Nephron (organoid): ENCODE measurements at regions not wholly inside any gene's neighbourhood (a gene's known extent, or its start where the extent isn't known, plus 50 kb on each side); places are given as distances from the start of the nearest gene placed in this dataset.
A peak's percentile ranks its signal among the peaks of the same experiment; 100 is the strongest.

Experiments used
- H3K27ac Mint-ChIP-seq, 3 experiments: 2 replicates each; pipeline ENCODE4 v1.8.0; 2020; ENCODE audit warnings: mixed read lengths in 3 of 3, mild to moderate bottlenecking in 2 of 3, moderate library complexity in 1 of 3
- H3K27me3 Mint-ChIP-seq: 2 replicates; pipeline ENCODE4 v1.8.0; 2021; ENCODE audit warnings: low read depth, mild to moderate bottlenecking, moderate library complexity, mixed read lengths
- H3K36me3 Mint-ChIP-seq: 2 replicates; pipeline ENCODE4 v1.8.0; 2020; ENCODE audit warnings: low read depth, mixed read lengths
- H3K4me1 Mint-ChIP-seq: 2 replicates; pipeline ENCODE4 v1.8.0; 2020; ENCODE audit warnings: mixed read lengths
- H3K4me3 Mint-ChIP-seq, 3 experiments: 2 replicates each; pipeline ENCODE4 v1.8.0; 2020; ENCODE audit warnings: mild to moderate bottlenecking in 3 of 3, mixed read lengths in 3 of 3, moderate library complexity in 2 of 3
- H3K9me3 Mint-ChIP-seq: 2 replicates; pipeline ENCODE4 v1.8.0; 2020; ENCODE audit warnings: mixed read lengths
- TF ChIP-seq, protein P1 (sequence below), 3 experiments: fragments of 200-600 bp; sonication (generic); IDR thresholded peaks; one replicate each; pipeline ENCODE4 v1.5.0; 2021; ENCODE audit warnings: antibody characterized with exemption in 3 of 3; ENCODE audit not compliant: unreplicated experiment in 3 of 3

GRCh38 chr3:189502256-189502655 lies 128.9 kb upstream of the TP63 start:
- H3K4me1 Mint-ChIP-seq: peaks cover 5% of the 10 kb centered on the region
- no peaks in the 10 kb centered on the region for H3K9me3 Mint-ChIP-seq
- TF ChIP-seq, protein P1, sequence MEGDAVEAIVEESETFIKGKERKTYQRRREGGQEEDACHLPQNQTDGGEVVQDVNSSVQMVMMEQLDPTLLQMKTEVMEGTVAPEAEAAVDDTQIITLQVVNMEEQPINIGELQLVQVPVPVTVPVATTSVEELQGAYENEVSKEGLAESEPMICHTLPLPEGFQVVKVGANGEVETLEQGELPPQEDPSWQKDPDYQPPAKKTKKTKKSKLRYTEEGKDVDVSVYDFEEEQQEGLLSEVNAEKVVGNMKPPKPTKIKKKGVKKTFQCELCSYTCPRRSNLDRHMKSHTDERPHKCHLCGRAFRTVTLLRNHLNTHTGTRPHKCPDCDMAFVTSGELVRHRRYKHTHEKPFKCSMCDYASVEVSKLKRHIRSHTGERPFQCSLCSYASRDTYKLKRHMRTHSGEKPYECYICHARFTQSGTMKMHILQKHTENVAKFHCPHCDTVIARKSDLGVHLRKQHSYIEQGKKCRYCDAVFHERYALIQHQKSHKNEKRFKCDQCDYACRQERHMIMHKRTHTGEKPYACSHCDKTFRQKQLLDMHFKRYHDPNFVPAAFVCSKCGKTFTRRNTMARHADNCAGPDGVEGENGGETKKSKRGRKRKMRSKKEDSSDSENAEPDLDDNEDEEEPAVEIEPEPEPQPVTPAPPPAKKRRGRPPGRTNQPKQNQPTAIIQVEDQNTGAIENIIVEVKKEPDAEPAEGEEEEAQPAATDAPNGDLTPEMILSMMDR (IDR thresholded peaks at IDR 0.05; ENCODE audit: unreplicated experiment in 3 of 3): no peak
- H3K27me3 Mint-ChIP-seq: peaks cover 3% of the 10 kb centered on the region
- H3K27ac Mint-ChIP-seq: no peak overlapping the region
- H3K36me3 Mint-ChIP-seq: no peaks in the 10 kb centered on the region
- no peak overlapping the region for H3K4me3 Mint-ChIP-seq

GRCh38 chr3:189502676-189503257 lies 128.4 kb upstream of the TP63 start:
- Mint-ChIP-seq H3K4me1 (peaks cover 5% of the 10 kb centered on the region), H3K4me3 (no peak overlapping the region), H3K27ac (no peak overlapping the region), H3K36me3 (no peaks in the 10 kb centered on the region), H3K27me3 (peaks cover 3% of the 10 kb centered on the region), H3K9me3 (no peaks in the 10 kb centered on the region)
- TF ChIP-seq, protein P1 (IDR thresholded peaks at IDR 0.05; ENCODE audit: unreplicated experiment in 3 of 3): no peak

DNA sequence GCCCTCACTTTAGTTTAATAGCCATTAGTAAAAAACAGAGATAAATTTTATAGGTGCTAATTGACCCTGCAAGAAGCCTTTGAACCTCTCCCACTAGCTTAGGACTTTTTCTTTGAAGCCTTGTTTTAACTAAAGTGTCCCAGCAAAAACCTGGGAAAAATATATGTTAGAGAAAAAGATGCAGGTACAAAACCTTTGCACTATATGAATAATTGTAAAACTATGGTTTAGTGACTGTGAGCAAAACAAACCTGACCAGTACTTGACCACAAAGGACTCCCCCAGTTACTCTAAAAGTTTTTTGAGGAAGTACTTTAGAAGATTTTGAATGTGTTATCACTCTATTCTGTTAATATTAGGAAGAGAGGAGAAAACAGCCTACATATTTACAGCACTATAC lies 123.3 kb upstream of the TP63 start:
- Mint-ChIP-seq H3K36me3 (no peaks in the 10 kb centered on the region), H3K9me3 (no peaks in the 10 kb centered on the region), H3K4me3 (no peak overlapping the region), H3K27ac (peak overlapping the region in 1 of 3 experiments; percentile 78), H3K4me1 (peaks cover 17% of the 10 kb centered on the region), H3K27me3 (peaks cover 8% of the 10 kb centered on the region)
- TF ChIP-seq, protein P1 (IDR thresholded peaks at IDR 0.05; ENCODE audit: unreplicated experiment in 3 of 3): no peak

GRCh38 chr3:189508784-189509501 lies 122.2 kb upstream of the TP63 start:
- H3K4me1 Mint-ChIP-seq: peaks cover 17% of the 10 kb centered on the region

GRCh38 chr3:189512039-189512438 lies 119.2 kb upstream of the TP63 start:
- Mint-ChIP-seq H3K4me1 (peaks cover 17% of the 10 kb centered on the region), H3K9me3 (peaks cover 5% of the 10 kb centered on the region), H3K27ac (no peak overlapping the region), H3K36me3 (no peaks in the 10 kb centered on the region), H3K27me3 (peaks cover 5% of the 10 kb centered on the region), H3K4me3 (no peak overlapping the region)
- TF ChIP-seq, protein P1 (IDR thresholded peaks at IDR 0.05; ENCODE audit: unreplicated experiment in 3 of 3): no peak

More at GRCh38 chr3:189508784-189509501, 122.2 kb upstream of the TP63 start:
- Mint-ChIP-seq H3K36me3 (no peaks in the 10 kb centered on the region), H3K9me3 (no peaks in the 10 kb centered on the region), H3K4me3 (no peak overlapping the region), H3K27ac (peak overlapping the region; percentile 43 to 78 (median 70)), H3K27me3 (peaks cover 8% of the 10 kb centered on the region)
- TF ChIP-seq, protein P1 (IDR thresholded peaks at IDR 0.05; ENCODE audit: unreplicated experiment in 3 of 3): no peak

DNA sequence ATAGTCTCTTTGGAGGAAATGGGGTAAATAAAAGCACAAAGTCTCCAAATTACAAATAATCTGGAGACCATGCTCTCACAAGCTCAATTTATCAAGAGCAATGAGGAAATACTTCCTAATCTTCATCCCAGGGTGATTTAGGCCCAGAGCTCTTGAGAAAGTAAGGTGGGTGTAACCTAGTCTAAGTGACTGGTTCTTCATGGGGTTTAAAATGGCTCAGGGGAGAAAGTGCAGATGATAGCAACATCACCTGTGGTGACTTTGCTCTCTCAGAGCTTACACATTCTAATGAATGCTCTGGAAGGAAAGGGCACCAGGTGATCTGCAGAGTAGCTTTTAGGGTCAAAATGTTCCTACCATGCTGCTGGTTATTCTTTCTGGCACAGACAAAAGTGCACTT lies 118.4 kb upstream of the TP63 start:
- Mint-ChIP-seq H3K27me3 (peaks cover 5% of the 10 kb centered on the region), H3K4me1 (peaks cover 17% of the 10 kb centered on the region), H3K4me3 (no peak overlapping the region), H3K36me3 (no peaks in the 10 kb centered on the region), H3K9me3 (peaks cover 5% of the 10 kb centered on the region), H3K27ac (no peak overlapping the region)
- TF ChIP-seq, protein P1 (IDR thresholded peaks at IDR 0.05; ENCODE audit: unreplicated experiment in 3 of 3): no peak
